SK-N-SH (cell line): ENCODE measurements at regions not wholly inside any gene's neighbourhood (a gene's known extent, or its start where the extent isn't known, plus 50 kb on each side); places are given as distances from the start of the nearest gene placed in this dataset.

Source experiments
- CTCF ChIA-PET: fragments of 300-600, 350-600 bp; formaldehyde crosslinking; extraction: SDS; loops from one replicate; lab custom pipeline; 2021; lab: Yijun Ruan, JAX
- POLR2A ChIA-PET: fragments of 350-600 bp; sonication (Branson Sonifier 250); formaldehyde crosslinking; extraction: SDS; loops from one replicate; lab custom pipeline; 2020; ENCODE audit warnings: antibody characterized with exemption, inconsistent platforms; lab: Yijun Ruan, JAX
- DNase-seq: peaks from one replicate; pipeline ENCODE4 v3.0.0; 2012
- H2AFZ ChIP-seq: fragments of 200-600 bp; sonication (generic); 2 replicates; pipeline ENCODE4 v1.8.1; 2016; ENCODE audit warnings: antibody characterized with exemption, mild to moderate bottlenecking, low read depth
- H3F3A ChIP-seq: fragments of 200-600 bp; sonication (generic); replicated peaks from 2 replicates; pipeline ENCODE3; 2016; ENCODE audit warnings: antibody characterized with exemption, mild to moderate bottlenecking; ENCODE audit not compliant: insufficient read depth
- H3K27ac ChIP-seq, 2 experiments: fragments of 200-500 bp in 1 of 2; fragments of 200-600 bp in 1 of 2; sonication (Bioruptor generic) in 1 of 2; sonication (generic), shearing (Covaris generic) in 1 of 2; 2 replicates each; pipeline versions ENCODE4 v1.5.1 to v1.6.1; 2014 to 2016; ENCODE audit warnings: low read depth in 2 of 2, inconsistent platforms in 1 of 2, low read length in 1 of 2, mild to moderate bottlenecking in 1 of 2, mixed read lengths in 1 of 2
- H3K27me3 ChIP-seq: fragments of 200-600 bp; sonication (generic), shearing (Covaris generic); 2 replicates; pipeline ENCODE4 v1.6.1; 2016; ENCODE audit warnings: mixed run types; ENCODE audit not compliant: insufficient read depth
- H3K36me3 ChIP-seq, 2 experiments: fragments of 200-500 bp in 1 of 2; fragments of 200-600 bp in 1 of 2; sonication (Bioruptor generic) in 1 of 2; sonication (generic) in 1 of 2; replicated peaks in 1 of 2; 2 replicates each; pipeline versions ENCODE3 to v1.5.1; 2014 to 2016; ENCODE audit warnings: low read length in 1 of 2, mild to moderate bottlenecking in 1 of 2; ENCODE audit not compliant: insufficient read depth in 2 of 2, control insufficient read depth in 1 of 2
- H3K4me1 ChIP-seq, 2 experiments: fragments of 200-500 bp in 1 of 2; fragments of 200-600 bp in 1 of 2; sonication (Bioruptor generic) in 1 of 2; sonication (generic), shearing (Covaris generic) in 1 of 2; 2 replicates each; pipeline versions ENCODE4 v1.5.1 to v1.6.1; 2014 to 2016; ENCODE audit warnings: low read depth in 1 of 2, low read length in 1 of 2, mixed run types in 1 of 2; ENCODE audit not compliant: insufficient read depth in 2 of 2, control insufficient read depth in 1 of 2
- H3K4me2 ChIP-seq: fragments of 200-600 bp; sonication (generic), shearing (Covaris generic); 2 replicates; pipeline ENCODE4 v1.6.1; 2017; ENCODE audit warnings: mixed run types
- H3K4me3 ChIP-seq, 2 experiments: fragments of 200-500 bp in 1 of 2; fragments of 200-600 bp in 1 of 2; sonication (Bioruptor generic) in 1 of 2; sonication (generic), shearing (Covaris generic) in 1 of 2; 2 replicates each; pipeline versions ENCODE4 v1.5.1 to v1.8.1; 2014 to 2016; ENCODE audit warnings: low read depth in 2 of 2, inconsistent platforms in 1 of 2, low read length in 1 of 2, mild to moderate bottlenecking in 1 of 2, mixed read lengths in 1 of 2, moderate library complexity in 1 of 2
- H3K79me2 ChIP-seq: fragments of 200-600 bp; sonication (generic); 2 replicates; pipeline ENCODE4 v1.8.1; 2017; ENCODE audit warnings: mild to moderate bottlenecking; ENCODE audit not compliant: insufficient read depth
- H3K9ac ChIP-seq: fragments of 200-600 bp; sonication (generic); 2 replicates; pipeline ENCODE4 v1.6.1; 2017; ENCODE audit warnings: mixed run types
- H3K9me2 ChIP-seq: fragments of 200-600 bp; sonication (generic); 2 replicates; pipeline ENCODE4 v1.6.1; 2017; ENCODE audit warnings: mixed run types
- H3K9me3 ChIP-seq: fragments of 200-600 bp; sonication (generic); 2 replicates; pipeline ENCODE4 v1.6.1; 2017; ENCODE audit warnings: mixed run types, mild to moderate bottlenecking, moderate library complexity
- H4K20me1 ChIP-seq: fragments of 200-600 bp; sonication (generic); 2 replicates; pipeline ENCODE4 v1.6.1; 2017; ENCODE audit warnings: mild to moderate bottlenecking, mixed run types; ENCODE audit not compliant: insufficient read depth
- CTCF ChIP-seq: fragments of 200-600 bp; sonication (generic); IDR thresholded peaks from 2 replicates; pipeline ENCODE4 v1.6.1; 2017; ENCODE audit warnings: antibody characterized with exemption, mild to moderate bottlenecking, moderate library complexity
- EP300 ChIP-seq, 2 experiments: IDR thresholded peaks; 2 replicates each; pipeline versions ENCODE4 v1.4.0 to v1.6.1; 2012; ENCODE audit warnings: borderline replicate concordance in 1 of 2, low read depth in 1 of 2, low read length in 1 of 2
- EZH2phosphoT487 ChIP-seq: fragments of 200-600 bp; sonication (generic); IDR thresholded peaks from 2 replicates; pipeline ENCODE4 v1.6.1; 2017; ENCODE audit warnings: low read depth, mixed run types, mild to moderate bottlenecking, antibody characterized with exemption, moderate library complexity, borderline replicate concordance
- IRF3 ChIP-seq: fragments of 150-350 bp; IDR thresholded peaks from 2 replicates; pipeline ENCODE4 v1.6.1; 2016; ENCODE audit warnings: mild to moderate bottlenecking, low read depth, low read length
- JUND ChIP-seq: IDR thresholded peaks from 2 replicates; pipeline ENCODE4 v1.4.0; 2012
- MAX ChIP-seq: IDR thresholded peaks from 2 replicates; pipeline ENCODE4 v1.4.0; 2012; ENCODE audit warnings: low read depth
- NFIC ChIP-seq: IDR thresholded peaks from 2 replicates; pipeline ENCODE4 v1.4.0; 2012; ENCODE audit warnings: borderline replicate concordance
- NRF1 ChIP-seq: IDR thresholded peaks from 2 replicates; pipeline ENCODE4 v1.6.1; 2012; ENCODE audit warnings: low read depth, mild to moderate bottlenecking, low read length
- POLR2AphosphoS5 ChIP-seq: IDR thresholded peaks from 2 replicates; pipeline ENCODE4 v1.6.1; 2012; ENCODE audit warnings: low read depth, low read length
- SMC3 ChIP-seq: IDR thresholded peaks from 2 replicates; pipeline ENCODE4 v1.6.1; 2012; ENCODE audit warnings: low read depth, low read length, improper control_type of control experiment
- ZBTB33 ChIP-seq: IDR thresholded peaks from 2 replicates; pipeline ENCODE4 v1.4.0; 2012; ENCODE audit warnings: low read depth, borderline replicate concordance
- WGBS: methylation state at CpG from one replicate; pipeline ENCODE4 v1.1.6; 2017; ENCODE audit warnings: low lambda C conversion rate; 5-methylcytosine and 5-hydroxymethylcytosine counted together

- no peak for TF ChIP-seq ZBTB33
- TF ChIP-seq, all 33 proteins: peak for 0
Observed at GRCh38 chrX:91066104-91066503, 368.5 kb upstream of the PABPC5 start (continued).

- TF ChIP-seq NFIC (no peak), MAX (no peak), SMC3 (no peak), IRF3 (no peak)
- Histone ChIP-seq H3F3A (no peaks in the 10 kb centered on the region), H3K9me2 (no peaks in the 10 kb centered on the region), H3K36me3 (no peaks in the 10 kb centered on the region), H2AFZ (no peak overlapping the region), H3K9ac (no peak overlapping the region), H3K9me3 (no peaks in the 10 kb centered on the region), H3K4me1 (no peaks in the 10 kb centered on the region), H3K27ac (no peak overlapping the region), H3K4me2 (no peak overlapping the region), H3K79me2 (no peaks in the 10 kb centered on the region), H3K27me3 (no peaks in the 10 kb centered on the region), H4K20me1 (no peaks in the 10 kb centered on the region), H3K4me3 (no peak overlapping the region)
- 3% methylated on average over 6 of the region's 6 CpGs for WGBS
- ChIA-PET POLR2A (interaction anchor here (0.6 kb wide), 1 partner anchor 191 kb away, joined by 4 read pairs; no protein-coding TSS in a partner anchor), CTCF (no interaction called here)
- DNase-seq, result no peak
Observed at GRCh38 chrX:91079342-91080114, 355.1 kb upstream of the PABPC5 start.

- H3K9ac ChIP-seq, result no peak overlapping the region
- no peaks in the 10 kb centered on the region for H3K36me3 ChIP-seq
- ChIA-PET CTCF (no interaction called here), POLR2A (no interaction called here)
- no peak overlapping the region for H2AFZ ChIP-seq
- H3K79me2 ChIP-seq, result no peaks in the 10 kb centered on the region
- no peaks in the 10 kb centered on the region for H3K4me1 ChIP-seq
- no peaks in the 10 kb centered on the region for H3F3A ChIP-seq
- H3K4me3 ChIP-seq, result no peak overlapping the region
- no peak overlapping the region for H3K27ac ChIP-seq
- no peak overlapping the region for H3K4me2 ChIP-seq
- DNase-seq, result no peak
- H3K9me2 ChIP-seq, result no peaks in the 10 kb centered on the region
- H3K9me3 ChIP-seq, result no peaks in the 10 kb centered on the region
- H3K27me3 ChIP-seq, result no peaks in the 10 kb centered on the region
- 0% methylated on average over 2 of the region's 2 CpGs for WGBS
- no peaks in the 10 kb centered on the region for H4K20me1 ChIP-seq
- TF ChIP-seq CTCF (no peak), JUND (no peak), EZH2phosphoT487 (no peak), POLR2AphosphoS5 (no peak), NRF1 (no peak), EP300 (IDR thresholded peaks at IDR 0.05; ENCODE audit: borderline replicate concordance in 1 of 2, low read depth in 1 of 2, low read length in 1 of 2) (no peak)
Observed at GRCh38 chrX:91080822-91081221, 353.8 kb upstream of the PABPC5 start.
